T-helper 1 cell treated with Interleukin-12 subunit alpha and Interleukin-12 subunit beta and Interleukin-4 antibody, amounts not matched to agents 30 ng/mL and 1 ng/mL, for 36 hours (primary cell): ENCODE measurements at regions not wholly inside any gene's neighbourhood (a gene's known extent, or its start where the extent isn't known, plus 50 kb on each side); places are given as distances from the start of the nearest gene placed in this dataset.
"Not testable (repeated sequence)": the region's sequence is repeated elsewhere in the genome, so short reads cannot be mapped to it uniquely, and the experiment has no call there.

ENCODE experiments used
- intact Hi-C: fragments of 100-400 bp; cut with micrococcal nuclease; formaldehyde crosslinking; loops from one replicate; pipeline ENCODE4 v1.15.1; 2024

- intact Hi-C loops = no loop called here
Measured at GRCh38 chr3:110905121-110905520, 166.5 kb upstream of the NECTIN3 start.

- intact Hi-C loops = no loop called here
Measured at GRCh38 chr3:110909839-110910238, 161.8 kb upstream of the NECTIN3 start.

GRCh38 chr3:110910346-110910955 is 161.2 kb upstream of the NECTIN3 start:
- intact Hi-C loops = no loop called here

- intact Hi-C loops = no loop called here
Measured at GRCh38 chr3:110918963-110919362, 152.7 kb upstream of the NECTIN3 start.

- intact Hi-C loops = no loop called here
Measured at GRCh38 chr3:110925798-110926197, 145.8 kb upstream of the NECTIN3 start.

GRCh38 chr3:110928016-110928662 is 143.5 kb upstream of the NECTIN3 start:
- intact Hi-C loops = no loop called here

DNA sequence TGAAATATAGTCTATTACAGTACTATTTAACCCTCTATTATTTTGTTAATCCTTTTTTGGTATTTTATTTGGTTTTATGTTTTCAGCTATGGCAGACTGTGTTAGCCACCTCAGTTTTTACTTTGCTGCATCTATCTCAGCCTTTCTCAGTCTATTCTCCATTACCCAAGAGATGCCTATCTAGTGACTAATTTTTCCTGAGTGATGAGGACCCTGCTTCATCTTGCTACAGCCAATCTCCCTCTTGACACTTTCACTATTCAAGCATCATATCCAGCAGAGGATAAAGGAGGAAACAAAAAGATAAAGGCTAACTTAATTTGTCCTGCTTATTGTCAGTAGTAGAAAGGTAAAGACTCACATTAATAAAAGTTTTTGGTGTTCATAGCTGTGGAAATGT is 141.8 kb upstream of the NECTIN3 start:
- intact Hi-C loops = no loop called here

DNA sequence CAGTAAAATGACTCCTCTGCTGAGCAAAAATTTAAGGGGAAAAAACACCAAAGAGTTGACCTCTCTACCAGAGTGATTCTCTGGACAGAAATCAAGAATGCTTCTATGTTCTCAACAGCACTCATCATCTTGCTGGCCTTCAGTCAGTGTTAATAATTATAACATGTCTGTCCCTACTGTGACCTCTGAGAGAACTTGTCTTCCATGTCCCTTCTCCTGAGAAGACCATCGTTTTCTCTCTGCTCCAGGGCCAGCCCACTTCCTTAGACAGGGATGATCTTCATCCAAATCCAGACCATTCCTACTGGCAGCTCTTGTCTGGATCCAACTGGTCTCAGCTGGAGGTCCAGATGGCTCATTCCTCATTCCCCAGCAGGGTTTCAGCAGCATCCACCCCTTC is 139.0 kb upstream of the NECTIN3 start:
- intact Hi-C loops = no loop called here

- intact Hi-C loops = no loop called here
Measured at GRCh38 chr3:110933821-110934426, 137.7 kb upstream of the NECTIN3 start.

DNA sequence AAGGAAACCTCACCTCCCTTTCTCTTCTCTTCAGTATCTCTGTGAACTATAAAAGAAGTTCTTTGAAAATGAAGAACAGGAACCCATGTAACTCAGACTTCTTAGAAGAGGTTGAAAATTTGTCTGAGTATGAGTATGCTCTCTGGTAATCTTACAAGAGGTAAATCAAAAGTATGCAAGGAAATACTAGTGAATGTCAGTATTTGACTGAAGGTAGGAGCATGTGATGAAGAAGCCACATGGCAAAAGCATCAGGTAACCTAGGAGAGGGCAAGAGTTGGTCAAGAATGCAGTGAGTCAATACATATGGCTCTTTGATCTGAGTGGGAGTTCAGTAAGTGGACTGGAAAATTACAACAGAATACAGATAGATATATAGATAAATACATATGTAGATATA is 133.0 kb upstream of the NECTIN3 start:
- intact Hi-C loops = no loop called here

- intact Hi-C loops = no loop called here
Measured at GRCh38 chr3:110940055-110940454, 131.6 kb upstream of the NECTIN3 start.

DNA sequence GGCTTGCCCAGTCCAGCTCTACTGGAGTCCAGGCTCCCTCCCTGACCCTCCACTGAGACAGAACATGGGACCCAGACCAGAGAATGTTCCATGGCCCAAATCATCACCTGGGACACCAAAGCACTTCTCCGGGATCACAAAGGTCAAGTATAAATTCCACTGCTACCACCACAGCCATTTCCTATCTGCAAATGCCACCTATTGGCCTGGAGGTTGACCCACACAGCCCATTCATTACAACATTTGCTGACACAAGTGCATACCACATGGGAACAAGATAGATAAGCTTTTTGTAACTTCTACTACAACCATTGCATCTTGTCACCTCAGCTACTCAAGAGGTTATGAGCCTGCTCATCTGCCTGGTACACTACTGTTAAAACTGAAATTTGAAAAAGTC is 126.8 kb upstream of the NECTIN3 start:
- intact Hi-C loops = no loop called here

DNA sequence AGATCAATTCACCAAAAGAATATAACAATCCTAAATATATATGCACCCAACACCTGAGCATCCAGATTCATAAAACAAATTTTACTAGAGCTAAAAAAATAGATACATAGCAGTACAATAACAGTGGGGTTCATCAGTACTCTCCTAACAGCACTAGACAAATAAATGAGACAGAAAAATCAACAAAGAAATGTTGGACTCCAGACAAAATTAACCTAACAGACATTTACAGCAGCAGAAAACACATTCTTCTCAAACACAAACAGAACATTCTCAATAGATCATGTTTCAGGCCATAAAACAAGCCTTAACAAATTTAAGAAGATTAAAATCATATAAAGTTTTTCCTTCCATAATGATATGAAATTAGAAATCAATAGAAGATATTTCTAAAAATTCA is 124.8 kb upstream of the NECTIN3 start:
- intact Hi-C loops = no loop called here

DNA sequence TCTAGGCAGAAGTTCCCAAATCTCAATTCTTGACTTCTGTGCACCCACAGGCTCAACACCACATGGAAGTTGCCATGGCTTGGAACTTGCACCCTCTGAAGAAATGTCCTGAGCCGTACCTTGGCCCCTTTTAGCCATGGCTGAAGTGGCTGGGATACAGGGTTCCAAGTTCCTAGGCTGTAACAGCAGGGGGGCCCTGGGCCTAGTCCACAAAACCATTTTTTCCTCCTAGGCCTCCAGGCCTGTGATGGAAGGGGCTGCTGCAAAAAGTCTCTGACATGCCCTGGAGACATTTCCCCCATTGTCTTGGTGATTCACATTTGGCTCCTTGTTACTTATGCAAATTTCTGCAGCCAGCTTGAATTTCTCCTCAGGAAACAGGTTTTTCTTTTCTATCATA is 122.4 kb upstream of the NECTIN3 start:
- intact Hi-C loops = not testable (repeated sequence)

DNA sequence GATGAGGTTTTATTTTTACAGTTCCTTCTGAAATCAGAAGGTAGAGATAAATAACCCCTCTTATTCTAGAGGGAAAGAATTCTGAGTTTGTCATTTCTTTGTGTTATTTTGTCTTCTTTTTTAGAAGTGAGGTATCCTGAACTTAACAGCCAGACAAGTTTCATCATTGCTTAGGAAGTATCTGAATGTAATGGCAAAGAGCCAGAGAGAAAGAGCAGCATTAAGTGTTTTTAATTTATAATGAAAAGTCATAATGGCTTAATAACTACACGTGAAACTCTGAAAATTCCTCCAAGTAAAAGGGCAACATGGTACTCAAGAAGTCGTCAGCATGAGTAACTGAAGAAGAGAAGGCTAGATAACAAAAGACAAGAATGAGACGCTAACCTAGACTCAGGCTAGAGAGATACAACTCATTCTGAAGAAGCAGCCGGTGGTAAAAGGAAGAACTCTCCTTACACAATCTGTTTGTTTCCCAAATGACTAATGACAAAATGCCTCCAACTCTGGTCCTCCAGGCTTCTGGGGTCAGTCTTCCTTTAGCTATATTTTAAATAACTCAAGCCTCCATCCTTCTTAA is 116.2 kb upstream of the NECTIN3 start:
- intact Hi-C loops = no loop called here

- intact Hi-C loops = no loop called here
Measured at GRCh38 chr3:110956081-110956480, 115.5 kb upstream of the NECTIN3 start.

DNA sequence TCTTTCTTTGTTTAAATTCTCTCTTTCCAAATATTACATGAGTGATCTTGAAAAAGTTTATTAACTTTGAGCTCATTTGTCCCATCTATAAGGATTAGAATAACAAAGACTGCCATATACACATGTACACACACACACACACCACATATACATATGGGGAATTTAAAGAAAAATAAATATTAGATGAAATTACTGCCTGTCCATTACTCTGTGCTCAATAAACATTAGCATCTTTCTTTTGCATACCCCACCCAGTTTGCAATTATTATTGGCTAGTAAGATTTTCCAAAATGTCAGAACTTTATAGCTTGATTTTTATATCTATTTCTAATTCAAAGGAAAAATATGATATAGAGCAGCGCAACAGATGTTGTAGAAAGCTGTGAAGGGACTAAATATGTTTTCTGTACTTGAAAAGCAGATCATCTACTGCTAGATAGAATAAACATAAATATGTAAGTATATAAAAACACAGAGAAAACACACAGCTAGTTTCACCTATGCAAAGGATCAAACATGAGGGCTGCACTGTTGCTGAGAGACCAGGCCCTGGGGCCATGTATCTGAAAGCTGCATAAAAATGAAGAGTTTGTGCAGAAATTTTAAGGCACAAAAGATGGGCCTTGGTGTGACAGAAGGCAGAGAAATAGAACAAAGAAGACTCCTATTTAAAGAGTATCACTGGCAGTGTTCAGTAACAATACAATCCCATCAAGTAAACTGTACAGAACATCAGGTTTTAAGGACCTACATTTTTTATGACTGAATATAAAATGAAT is 114.2 kb upstream of the NECTIN3 start:
- intact Hi-C loops = no loop called here

- intact Hi-C loops = no loop called here
Measured at GRCh38 chr3:110958313-110959147, 113.1 kb upstream of the NECTIN3 start.

DNA sequence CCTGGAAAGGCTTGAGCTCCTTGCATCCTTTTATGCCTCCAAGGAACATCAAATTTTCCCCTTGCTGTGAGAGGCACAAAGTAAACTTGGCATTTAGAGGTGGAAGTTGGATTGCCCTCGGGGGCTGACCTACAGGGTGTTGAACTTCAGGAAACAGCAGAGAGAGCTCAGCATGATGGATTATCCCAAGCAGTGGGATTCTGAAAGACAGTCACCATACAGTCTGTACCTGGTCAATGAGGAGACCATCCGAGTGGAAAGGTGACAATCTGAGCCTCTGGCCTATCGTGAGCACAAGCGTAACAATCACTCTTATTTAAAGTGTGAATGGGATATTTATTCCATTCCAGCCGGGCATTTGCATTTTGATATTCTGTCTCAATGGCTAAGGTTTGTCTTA is 105.6 kb upstream of the NECTIN3 start:
- intact Hi-C loops = no loop called here

DNA sequence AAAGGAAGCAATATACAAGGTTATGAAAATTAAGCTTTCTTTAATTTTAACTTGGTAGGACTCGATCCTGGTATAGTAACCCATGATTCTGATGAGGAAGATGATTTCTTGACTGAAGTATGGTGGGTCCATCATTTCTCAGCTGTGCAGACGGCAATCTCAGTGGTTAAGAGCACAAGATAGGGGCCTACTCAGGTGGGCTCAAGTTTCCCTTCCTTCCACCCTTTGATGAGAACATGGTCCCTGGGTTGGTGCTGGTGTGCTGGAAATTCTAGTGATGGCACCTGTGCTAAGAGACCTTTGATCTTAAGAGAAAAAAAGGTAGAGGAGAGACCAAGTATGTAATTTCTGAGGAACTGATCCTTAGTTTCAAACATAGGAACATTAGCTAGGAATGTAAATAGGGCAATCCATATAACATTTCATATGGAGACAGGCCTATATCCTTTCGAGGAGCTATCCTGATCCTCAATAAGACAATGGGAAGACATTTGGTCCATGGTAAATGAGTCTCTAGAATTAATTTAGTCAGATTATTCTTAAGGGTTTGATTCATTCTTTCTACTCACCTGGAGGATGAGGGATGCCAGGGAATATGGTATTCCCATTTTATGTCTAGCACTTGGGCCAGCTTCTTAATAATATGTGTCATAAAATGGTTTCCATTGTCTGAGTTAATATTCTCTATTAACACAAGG is 104.5 kb upstream of the NECTIN3 start:
- intact Hi-C loops = no loop called here
